Keratinocyte (primary cell): ENCODE measurements at regions not wholly inside any gene's neighbourhood (a gene's known extent, or its start where the extent isn't known, plus 50 kb on each side); places are given as distances from the start of the nearest gene placed in this dataset.

ENCODE experiments used
- DNase-seq: peaks from one replicate; pipeline ENCODE4 v3.0.0-alpha.2; 2011; ENCODE audit warnings: low read depth, missing footprints, low spot score
- FAIRE-seq: peaks from 2 replicates; lab custom pipeline; 2011; peaks lifted over from hg19 to GRCh38; lab: Jason Lieb, UNC
- H2AFZ ChIP-seq: 2 replicates; pipeline ENCODE4 v1.6.0; 2012; ENCODE audit warnings: low read length, control low read depth, inconsistent platforms; ENCODE audit not compliant: control insufficient read depth
- H3K27ac ChIP-seq: 2 replicates; pipeline ENCODE4 v1.5.1; 2011; ENCODE audit warnings: low read length; ENCODE audit not compliant: control insufficient read depth, insufficient read depth
- H3K27me3 ChIP-seq: 3 replicates; pipeline ENCODE4 v1.6.0; 2011; ENCODE audit warnings: low read length; ENCODE audit not compliant: control insufficient read depth, insufficient read depth; ENCODE audit errors: extremely low read depth
- H3K36me3 ChIP-seq, 2 experiments: 2 replicates in 1 of 2; 3 replicates in 1 of 2; pipeline ENCODE4 v1.5.1; 2011; ENCODE audit warnings: low read length in 2 of 2, mild to moderate bottlenecking in 1 of 2; ENCODE audit not compliant: control insufficient read depth in 2 of 2, insufficient read depth in 2 of 2; ENCODE audit errors: extremely low read depth in 1 of 2
- H3K4me1 ChIP-seq: 3 replicates; pipeline ENCODE4 v1.5.1; 2011; ENCODE audit warnings: low read length; ENCODE audit not compliant: control insufficient read depth, insufficient read depth; ENCODE audit errors: extremely low read depth
- H3K4me2 ChIP-seq: 3 replicates; pipeline ENCODE4 v1.6.0; 2011; ENCODE audit warnings: low read depth, low read length; ENCODE audit not compliant: control insufficient read depth, insufficient read depth; ENCODE audit errors: extremely low read depth
- H3K4me3 ChIP-seq, 3 experiments: fragments of 200-600 bp in 1 of 3; sonication (generic) in 1 of 3; 2 replicates in 2 of 3; 3 replicates in 1 of 3; pipeline ENCODE4 v1.5.1; 2011 to 2016; ENCODE audit warnings: low read length in 3 of 3, mild to moderate bottlenecking in 3 of 3, control low read depth in 2 of 3, inconsistent platforms in 1 of 3, low read depth in 1 of 3, mixed read lengths in 1 of 3, mixed run types in 1 of 3, moderate library complexity in 1 of 3; ENCODE audit not compliant: control insufficient read depth in 2 of 3, insufficient read depth in 2 of 3; ENCODE audit errors: extremely low read depth in 1 of 3
- H3K79me2 ChIP-seq: 2 replicates; pipeline ENCODE4 v1.6.0; 2012; ENCODE audit warnings: low read length; ENCODE audit not compliant: control insufficient read depth, insufficient read depth
- H3K9ac ChIP-seq: 3 replicates; pipeline ENCODE4 v1.6.0; 2011; ENCODE audit warnings: low read length; ENCODE audit not compliant: control insufficient read depth, insufficient read depth; ENCODE audit errors: extremely low read depth
- H3K9me1 ChIP-seq: 3 replicates; pipeline ENCODE4 v1.6.0; 2011; ENCODE audit warnings: low read length; ENCODE audit not compliant: control insufficient read depth, insufficient read depth; ENCODE audit errors: extremely low read depth
- H3K9me3 ChIP-seq: 2 replicates; pipeline ENCODE4 v1.5.1; 2012; ENCODE audit warnings: low read depth, low read length; ENCODE audit not compliant: control insufficient read depth
- H4K20me1 ChIP-seq: 3 replicates; pipeline ENCODE4 v1.6.0; 2011; ENCODE audit warnings: low read length; ENCODE audit not compliant: control insufficient read depth, insufficient read depth; ENCODE audit errors: extremely low read depth
- CTCF ChIP-seq, 3 experiments: IDR thresholded peaks in 1 of 3; conservative IDR thresholded peaks in 1 of 3; optimal IDR thresholded peaks in 1 of 3; 2 replicates in 2 of 3; 3 replicates in 1 of 3; pipeline versions ENCODE3 to v1.5.1; 2011; ENCODE audit warnings: low read length in 3 of 3, mild to moderate bottlenecking in 3 of 3, moderate library complexity in 2 of 3, control low read depth in 1 of 3, inconsistent platforms in 1 of 3; ENCODE audit not compliant: insufficient read depth in 2 of 3; ENCODE audit errors: extremely low read depth in 1 of 3
- EZH2 ChIP-seq: IDR thresholded peaks from one replicate; pipeline ENCODE4 v1.6.1; 2012; ENCODE audit warnings: inconsistent platforms, mild to moderate bottlenecking, low read length, moderate library complexity
- dilution Hi-C: fragments of 300-500 bp; cut with MboI; formaldehyde crosslinking; loops from one replicate; pipeline ENCODE4 v1.7.0; 2020; ENCODE audit warnings: low sequenced_read_pairs; ENCODE audit not compliant: extremely low pct_ligation_motif_present

GRCh38 chr3:81274671-81275070, 486.8 kb downstream of the GBE1 start:
- FAIRE-seq (no peak), DNase-seq (no peak)
- H3K4me2 ChIP-seq: no peak overlapping the region
- no peak overlapping the region for H3K27ac ChIP-seq
- H3K9me1 ChIP-seq: no peaks in the 10 kb centered on the region
- H2AFZ ChIP-seq: no peak overlapping the region
- no peaks in the 10 kb centered on the region for H3K79me2 ChIP-seq
- H3K36me3 ChIP-seq: no peaks in the 10 kb centered on the region
- H3K27me3 ChIP-seq: no peaks in the 10 kb centered on the region
- H3K4me1 ChIP-seq: no peaks in the 10 kb centered on the region
- H4K20me1 ChIP-seq: no peaks in the 10 kb centered on the region
- TF ChIP-seq CTCF (optimal IDR thresholded peaks at IDR 0.05 in 1 of 3, IDR thresholded peaks at IDR 0.05 in 1 of 3, conservative IDR thresholded peaks at IDR 0.05 in 1 of 3; ENCODE audit: extremely low read depth in 1 of 3, insufficient read depth in 2 of 3, low read length in 3 of 3) (no peak), EZH2 (no peak)
- no peak overlapping the region for H3K9ac ChIP-seq
- H3K9me3 ChIP-seq: no peaks in the 10 kb centered on the region
- dilution Hi-C loops: no loop called here
- H3K4me3 ChIP-seq: no peak overlapping the region

GRCh38 chr3:81270603-81271379, 490.7 kb downstream of the GBE1 start:
- TF ChIP-seq EZH2: no peak
- TF ChIP-seq CTCF (optimal IDR thresholded peaks at IDR 0.05 in 1 of 3, IDR thresholded peaks at IDR 0.05 in 1 of 3, conservative IDR thresholded peaks at IDR 0.05 in 1 of 3; ENCODE audit: extremely low read depth in 1 of 3, insufficient read depth in 2 of 3, low read length in 3 of 3): no peak
- no peaks in the 10 kb centered on the region for H3K4me1 ChIP-seq
- H3K9ac ChIP-seq: no peak overlapping the region
- H3K4me2 ChIP-seq: no peak overlapping the region
- dilution Hi-C loops: no loop called here
- H2AFZ ChIP-seq: no peak overlapping the region
- no peak overlapping the region for H3K4me3 ChIP-seq
- no peaks in the 10 kb centered on the region for H3K79me2 ChIP-seq
- no peaks in the 10 kb centered on the region for H3K27me3 ChIP-seq
- FAIRE-seq: no peak
- DNase-seq: no peak
- no peak overlapping the region for H3K27ac ChIP-seq
- no peaks in the 10 kb centered on the region for H3K9me1 ChIP-seq
- H4K20me1 ChIP-seq: no peaks in the 10 kb centered on the region
- H3K36me3 ChIP-seq: no peaks in the 10 kb centered on the region
- no peaks in the 10 kb centered on the region for H3K9me3 ChIP-seq
